Astrocyte (in vitro differentiated cells and primary cell): ENCODE measurements at regions not wholly inside any gene's neighbourhood (a gene's known extent, or its start where the extent isn't known, plus 50 kb on each side); places are given as distances from the start of the nearest gene placed in this dataset.

Experiments
- CTCF ChIP-seq: IDR thresholded peaks from 2 replicates; pipeline ENCODE4 v1.5.1; 2011; ENCODE audit warnings: low read depth, mild to moderate bottlenecking, inconsistent platforms, low read length, moderate library complexity; ENCODE audit not compliant: insufficient read depth
- EZH2 ChIP-seq: IDR thresholded peaks from 2 replicates; pipeline ENCODE4 v1.6.1; 2012; ENCODE audit warnings: mild to moderate bottlenecking, low read length, inconsistent platforms; ENCODE audit not compliant: insufficient read depth

- no peak for TF ChIP-seq CTCF
- no peak for TF ChIP-seq EZH2
These were observed 158.1 kb downstream of the PSMG1 start for GRCh38 chr21:39025198-39025597.
